GM23338 (cell line): ENCODE measurements at regions not wholly inside any gene's neighbourhood (a gene's known extent, or its start where the extent isn't known, plus 50 kb on each side); places are given as distances from the start of the nearest gene placed in this dataset.

Experiments used
- ATAC-seq: fragments of 200-7000 bp; cut with Tn5 transposase; 3 replicates; pipeline ENCODE4 v1.9.1; 2020
- DNase-seq: peaks from one replicate; pipeline ENCODE4 v3.0.0-alpha.2; 2015; ENCODE audit warnings: low spot score
- H2AFZ ChIP-seq: fragments of 200-600 bp; sonication (generic); 2 replicates; pipeline ENCODE4 v1.8.0; 2016; ENCODE audit warnings: antibody characterized with exemption, mild to moderate bottlenecking, moderate library complexity
- H3F3A ChIP-seq: fragments of 200-600 bp; sonication (generic); replicated peaks from 2 replicates; pipeline ENCODE4 v1.8.0; 2017; ENCODE audit warnings: antibody characterized with exemption, mixed run types, low read depth
- H3K27ac ChIP-seq: fragments of 200-600 bp; sonication (generic); 2 replicates; pipeline ENCODE4 v1.6.1; 2016; ENCODE audit warnings: low read depth
- H3K27me3 ChIP-seq: fragments of 200-600 bp; sonication (generic); 2 replicates; pipeline ENCODE4 v1.8.0; 2016; ENCODE audit warnings: mild to moderate bottlenecking, mixed run types, moderate library complexity; ENCODE audit not compliant: insufficient read depth
- H3K36me3 ChIP-seq: fragments of 200-600 bp; sonication (generic); 2 replicates; pipeline ENCODE4 v1.8.0; 2016; ENCODE audit warnings: mild to moderate bottlenecking; ENCODE audit not compliant: insufficient read depth
- H3K4me1 ChIP-seq: fragments of 200-600 bp; sonication (generic); 2 replicates; pipeline ENCODE4 v1.8.0; 2016; ENCODE audit warnings: mild to moderate bottlenecking, moderate library complexity; ENCODE audit not compliant: insufficient read depth
- H3K4me2 ChIP-seq: fragments of 200-600 bp; sonication (generic); 2 replicates; pipeline ENCODE4 v1.7.1; 2017; ENCODE audit warnings: mixed run types
- H3K4me3 ChIP-seq: fragments of 200-600 bp; sonication (generic); 2 replicates; pipeline ENCODE4 v1.6.1; 2016; ENCODE audit warnings: mixed run types
- H3K79me2 ChIP-seq: fragments of 200-600 bp; sonication (generic); replicated peaks from 2 replicates; pipeline ENCODE4 v1.8.0; 2017; ENCODE audit warnings: mild to moderate bottlenecking; ENCODE audit not compliant: insufficient read depth
- H3K9me2 ChIP-seq: fragments of 200-600 bp; sonication (generic); 2 replicates; pipeline ENCODE4 v1.8.0; 2017; ENCODE audit not compliant: insufficient read depth
- H4K20me1 ChIP-seq: fragments of 200-600 bp; sonication (generic); replicated peaks from 2 replicates; pipeline ENCODE4 v1.8.0; 2017; ENCODE audit warnings: mild to moderate bottlenecking; ENCODE audit not compliant: insufficient read depth
- H3K27ac Mint-ChIP-seq: 2 replicates; pipeline ENCODE4 v1.8.0; 2020; ENCODE audit warnings: inconsistent platforms, mild to moderate bottlenecking, moderate library complexity, mixed read lengths
- H3K27me3 Mint-ChIP-seq: 3 replicates; pipeline ENCODE4 v1.8.0; 2022; ENCODE audit warnings: low read depth, mild to moderate bottlenecking, moderate library complexity, mixed read lengths, inconsistent platforms; ENCODE audit not compliant: insufficient read depth, poor library complexity
- H3K36me3 Mint-ChIP-seq: 3 replicates; pipeline ENCODE4 v1.8.0; 2021; ENCODE audit warnings: low read depth, mild to moderate bottlenecking, inconsistent platforms, moderate library complexity, mixed read lengths
- H3K4me1 Mint-ChIP-seq: 3 replicates; pipeline ENCODE4 v1.8.0; 2020; ENCODE audit warnings: mild to moderate bottlenecking, inconsistent platforms, mixed read lengths
- H3K4me3 Mint-ChIP-seq: 3 replicates; pipeline ENCODE4 v1.8.0; 2021; ENCODE audit warnings: moderate library complexity, mild to moderate bottlenecking, inconsistent platforms, mixed read lengths
- H3K9me3 Mint-ChIP-seq: 3 replicates; pipeline ENCODE4 v1.8.0; 2020; ENCODE audit warnings: moderate library complexity, mild to moderate bottlenecking, inconsistent platforms, mixed read lengths
- EZH2phosphoT487 ChIP-seq: fragments of 200-600 bp; sonication (generic); IDR thresholded peaks from one replicate; pipeline ENCODE4 v1.8.1; 2018; ENCODE audit warnings: antibody characterized with exemption; ENCODE audit not compliant: unreplicated experiment
- NANOG ChIP-seq: IDR thresholded peaks from 2 replicates; pipeline ENCODE4 v1.6.1; 2016; ENCODE audit warnings: antibody characterized with exemption, borderline replicate concordance
- ZNF114 ChIP-seq: fragments of 250-450 bp; sonication (Bioruptor Pico); IDR thresholded peaks from 2 replicates; pipeline ENCODE4 v1.5.0; 2020; ENCODE audit warnings: mild to moderate bottlenecking, moderate library complexity
- ZNF331 ChIP-seq: fragments of 250-450 bp; sonication (Bioruptor Pico); IDR thresholded peaks from 2 replicates; pipeline ENCODE4 v1.5.0; 2020; ENCODE audit warnings: low read depth, mild to moderate bottlenecking, moderate library complexity
- TF ChIP-seq, protein P1 (sequence below): IDR thresholded peaks from 2 replicates; pipeline ENCODE4 v1.6.1; 2016; ENCODE audit warnings: antibody characterized with exemption
- TF ChIP-seq, protein P2 (sequence below), 2 experiments: fragments of 200-600 bp in 1 of 2; sonication (generic) in 1 of 2; conservative IDR thresholded peaks; 2 replicates each; pipeline versions ENCODE4 v1.5.1 to v1.6.1; 2016 to 2017; ENCODE audit warnings: antibody characterized with exemption in 2 of 2, low read depth in 2 of 2, mild to moderate bottlenecking in 2 of 2, moderate library complexity in 1 of 2
- TF ChIP-seq, protein P3 (sequence below): IDR thresholded peaks from one replicate; pipeline ENCODE4 v1.6.1; 2018; ENCODE audit warnings: antibody characterized with exemption; ENCODE audit not compliant: unreplicated experiment
- TF ChIP-seq, protein P4 (sequence below): fragments of 250-450 bp; sonication (Bioruptor Pico); IDR thresholded peaks from 2 replicates; pipeline ENCODE4 v1.5.0; 2020; ENCODE audit warnings: mild to moderate bottlenecking, moderate library complexity

DNA sequence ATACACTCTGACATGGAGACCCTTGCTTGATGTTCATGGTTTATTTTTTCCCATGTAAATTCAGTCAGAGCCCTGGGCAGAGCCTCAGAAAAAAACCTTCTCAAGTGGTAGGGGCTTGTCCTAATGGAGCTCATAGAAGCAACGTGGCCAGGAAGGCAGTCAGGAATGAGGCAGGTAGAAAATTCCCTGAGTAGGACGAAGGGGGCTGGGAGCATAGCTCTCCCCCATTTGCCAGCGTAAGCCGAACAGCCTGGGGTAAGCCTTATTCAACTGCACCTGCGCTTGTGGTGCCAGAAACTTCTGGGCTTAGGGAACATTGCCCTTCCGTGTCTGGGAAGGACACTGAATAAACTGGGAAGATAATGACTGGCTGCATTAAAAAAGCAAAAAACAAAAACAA, 238.5 kb upstream of the ROPN1 start:
- Histone ChIP-seq H3K27ac (no peak overlapping the region), H3F3A (no peaks in the 10 kb centered on the region), H3K4me2 (no peak overlapping the region), H3K27me3 (no peaks in the 10 kb centered on the region), H3K9me2 (peaks cover 18% of the 10 kb centered on the region), H4K20me1 (no peaks in the 10 kb centered on the region), H3K4me1 (peaks cover 9% of the 10 kb centered on the region; the same call in 1 of the 2 replicates), H3K4me3 (no peak overlapping the region), H2AFZ (0 out of 2 replicates have a peak overlapping the region, but pooled peaks have one; percentile 32), H3K79me2 (no peaks in the 10 kb centered on the region), H3K36me3 (no peaks in the 10 kb centered on the region)
- H3K4me3 Mint-ChIP-seq: no peak overlapping the region
- DNase-seq: peak; percentile 2
- ATAC-seq: peak; percentile 70
- TF ChIP-seq, protein P1, sequence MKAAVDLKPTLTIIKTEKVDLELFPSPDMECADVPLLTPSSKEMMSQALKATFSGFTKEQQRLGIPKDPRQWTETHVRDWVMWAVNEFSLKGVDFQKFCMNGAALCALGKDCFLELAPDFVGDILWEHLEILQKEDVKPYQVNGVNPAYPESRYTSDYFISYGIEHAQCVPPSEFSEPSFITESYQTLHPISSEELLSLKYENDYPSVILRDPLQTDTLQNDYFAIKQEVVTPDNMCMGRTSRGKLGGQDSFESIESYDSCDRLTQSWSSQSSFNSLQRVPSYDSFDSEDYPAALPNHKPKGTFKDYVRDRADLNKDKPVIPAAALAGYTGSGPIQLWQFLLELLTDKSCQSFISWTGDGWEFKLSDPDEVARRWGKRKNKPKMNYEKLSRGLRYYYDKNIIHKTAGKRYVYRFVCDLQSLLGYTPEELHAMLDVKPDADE: no peak
- TF ChIP-seq, protein P2, sequence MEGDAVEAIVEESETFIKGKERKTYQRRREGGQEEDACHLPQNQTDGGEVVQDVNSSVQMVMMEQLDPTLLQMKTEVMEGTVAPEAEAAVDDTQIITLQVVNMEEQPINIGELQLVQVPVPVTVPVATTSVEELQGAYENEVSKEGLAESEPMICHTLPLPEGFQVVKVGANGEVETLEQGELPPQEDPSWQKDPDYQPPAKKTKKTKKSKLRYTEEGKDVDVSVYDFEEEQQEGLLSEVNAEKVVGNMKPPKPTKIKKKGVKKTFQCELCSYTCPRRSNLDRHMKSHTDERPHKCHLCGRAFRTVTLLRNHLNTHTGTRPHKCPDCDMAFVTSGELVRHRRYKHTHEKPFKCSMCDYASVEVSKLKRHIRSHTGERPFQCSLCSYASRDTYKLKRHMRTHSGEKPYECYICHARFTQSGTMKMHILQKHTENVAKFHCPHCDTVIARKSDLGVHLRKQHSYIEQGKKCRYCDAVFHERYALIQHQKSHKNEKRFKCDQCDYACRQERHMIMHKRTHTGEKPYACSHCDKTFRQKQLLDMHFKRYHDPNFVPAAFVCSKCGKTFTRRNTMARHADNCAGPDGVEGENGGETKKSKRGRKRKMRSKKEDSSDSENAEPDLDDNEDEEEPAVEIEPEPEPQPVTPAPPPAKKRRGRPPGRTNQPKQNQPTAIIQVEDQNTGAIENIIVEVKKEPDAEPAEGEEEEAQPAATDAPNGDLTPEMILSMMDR (conservative IDR thresholded peaks at IDR 0.05; ENCODE audit: low read depth in 2 of 2): no peak
- TF ChIP-seq ZNF331 (no peak), NANOG (no peak), EZH2phosphoT487 (no peak)
- TF ChIP-seq, protein P3, sequence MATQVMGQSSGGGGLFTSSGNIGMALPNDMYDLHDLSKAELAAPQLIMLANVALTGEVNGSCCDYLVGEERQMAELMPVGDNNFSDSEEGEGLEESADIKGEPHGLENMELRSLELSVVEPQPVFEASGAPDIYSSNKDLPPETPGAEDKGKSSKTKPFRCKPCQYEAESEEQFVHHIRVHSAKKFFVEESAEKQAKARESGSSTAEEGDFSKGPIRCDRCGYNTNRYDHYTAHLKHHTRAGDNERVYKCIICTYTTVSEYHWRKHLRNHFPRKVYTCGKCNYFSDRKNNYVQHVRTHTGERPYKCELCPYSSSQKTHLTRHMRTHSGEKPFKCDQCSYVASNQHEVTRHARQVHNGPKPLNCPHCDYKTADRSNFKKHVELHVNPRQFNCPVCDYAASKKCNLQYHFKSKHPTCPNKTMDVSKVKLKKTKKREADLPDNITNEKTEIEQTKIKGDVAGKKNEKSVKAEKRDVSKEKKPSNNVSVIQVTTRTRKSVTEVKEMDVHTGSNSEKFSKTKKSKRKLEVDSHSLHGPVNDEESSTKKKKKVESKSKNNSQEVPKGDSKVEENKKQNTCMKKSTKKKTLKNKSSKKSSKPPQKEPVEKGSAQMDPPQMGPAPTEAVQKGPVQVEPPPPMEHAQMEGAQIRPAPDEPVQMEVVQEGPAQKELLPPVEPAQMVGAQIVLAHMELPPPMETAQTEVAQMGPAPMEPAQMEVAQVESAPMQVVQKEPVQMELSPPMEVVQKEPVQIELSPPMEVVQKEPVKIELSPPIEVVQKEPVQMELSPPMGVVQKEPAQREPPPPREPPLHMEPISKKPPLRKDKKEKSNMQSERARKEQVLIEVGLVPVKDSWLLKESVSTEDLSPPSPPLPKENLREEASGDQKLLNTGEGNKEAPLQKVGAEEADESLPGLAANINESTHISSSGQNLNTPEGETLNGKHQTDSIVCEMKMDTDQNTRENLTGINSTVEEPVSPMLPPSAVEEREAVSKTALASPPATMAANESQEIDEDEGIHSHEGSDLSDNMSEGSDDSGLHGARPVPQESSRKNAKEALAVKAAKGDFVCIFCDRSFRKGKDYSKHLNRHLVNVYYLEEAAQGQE: no peak
- peaks cover 7% of the 10 kb centered on the region; the same call in 2 of the 3 replicates for H3K9me3 Mint-ChIP-seq
- H3K4me1 Mint-ChIP-seq: peaks cover 14% of the 10 kb centered on the region
- no peaks in the 10 kb centered on the region for H3K36me3 Mint-ChIP-seq
- no peak overlapping the region for H3K27ac Mint-ChIP-seq
- H3K27me3 Mint-ChIP-seq: peaks cover 7% of the 10 kb centered on the region

DNA sequence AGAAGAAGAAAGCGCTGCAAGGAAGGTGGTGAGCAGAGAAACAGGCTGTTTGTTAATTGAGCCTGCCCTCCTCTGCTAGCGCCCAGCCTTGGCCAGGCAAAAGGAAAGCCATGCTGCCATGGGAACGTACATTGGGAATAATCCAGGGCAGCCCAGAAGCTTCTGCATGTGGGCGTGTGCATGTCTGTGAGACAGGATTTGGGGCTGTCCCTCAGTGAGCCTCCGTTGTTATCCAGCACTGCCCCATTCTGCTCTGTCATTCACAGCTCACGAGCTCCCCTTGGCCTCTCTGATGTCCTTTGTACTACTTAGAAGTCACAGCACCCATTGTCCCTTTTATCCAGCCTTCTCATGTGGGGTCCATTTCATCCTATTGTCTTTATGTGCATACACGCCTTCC, 239.1 kb upstream of the ROPN1 start:
- Histone ChIP-seq H2AFZ (no peak overlapping the region), H3K4me3 (no peak overlapping the region), H3K4me1 (peaks cover 9% of the 10 kb centered on the region; the same call in 1 of the 2 replicates), H3K79me2 (no peaks in the 10 kb centered on the region), H3F3A (no peaks in the 10 kb centered on the region), H4K20me1 (no peaks in the 10 kb centered on the region), H3K27me3 (no peaks in the 10 kb centered on the region), H3K36me3 (no peaks in the 10 kb centered on the region), H3K9me2 (peaks cover 18% of the 10 kb centered on the region), H3K27ac (no peak overlapping the region), H3K4me2 (no peak overlapping the region)
- Mint-ChIP-seq H3K4me1 (peaks cover 14% of the 10 kb centered on the region), H3K27ac (no peak overlapping the region), H3K27me3 (peaks cover 7% of the 10 kb centered on the region), H3K36me3 (no peaks in the 10 kb centered on the region), H3K4me3 (no peak overlapping the region), H3K9me3 (peaks cover 7% of the 10 kb centered on the region; the same call in 2 of the 3 replicates)
- TF ChIP-seq ZNF114 (no peak), EZH2phosphoT487 (no peak)
- TF ChIP-seq, protein P4, sequence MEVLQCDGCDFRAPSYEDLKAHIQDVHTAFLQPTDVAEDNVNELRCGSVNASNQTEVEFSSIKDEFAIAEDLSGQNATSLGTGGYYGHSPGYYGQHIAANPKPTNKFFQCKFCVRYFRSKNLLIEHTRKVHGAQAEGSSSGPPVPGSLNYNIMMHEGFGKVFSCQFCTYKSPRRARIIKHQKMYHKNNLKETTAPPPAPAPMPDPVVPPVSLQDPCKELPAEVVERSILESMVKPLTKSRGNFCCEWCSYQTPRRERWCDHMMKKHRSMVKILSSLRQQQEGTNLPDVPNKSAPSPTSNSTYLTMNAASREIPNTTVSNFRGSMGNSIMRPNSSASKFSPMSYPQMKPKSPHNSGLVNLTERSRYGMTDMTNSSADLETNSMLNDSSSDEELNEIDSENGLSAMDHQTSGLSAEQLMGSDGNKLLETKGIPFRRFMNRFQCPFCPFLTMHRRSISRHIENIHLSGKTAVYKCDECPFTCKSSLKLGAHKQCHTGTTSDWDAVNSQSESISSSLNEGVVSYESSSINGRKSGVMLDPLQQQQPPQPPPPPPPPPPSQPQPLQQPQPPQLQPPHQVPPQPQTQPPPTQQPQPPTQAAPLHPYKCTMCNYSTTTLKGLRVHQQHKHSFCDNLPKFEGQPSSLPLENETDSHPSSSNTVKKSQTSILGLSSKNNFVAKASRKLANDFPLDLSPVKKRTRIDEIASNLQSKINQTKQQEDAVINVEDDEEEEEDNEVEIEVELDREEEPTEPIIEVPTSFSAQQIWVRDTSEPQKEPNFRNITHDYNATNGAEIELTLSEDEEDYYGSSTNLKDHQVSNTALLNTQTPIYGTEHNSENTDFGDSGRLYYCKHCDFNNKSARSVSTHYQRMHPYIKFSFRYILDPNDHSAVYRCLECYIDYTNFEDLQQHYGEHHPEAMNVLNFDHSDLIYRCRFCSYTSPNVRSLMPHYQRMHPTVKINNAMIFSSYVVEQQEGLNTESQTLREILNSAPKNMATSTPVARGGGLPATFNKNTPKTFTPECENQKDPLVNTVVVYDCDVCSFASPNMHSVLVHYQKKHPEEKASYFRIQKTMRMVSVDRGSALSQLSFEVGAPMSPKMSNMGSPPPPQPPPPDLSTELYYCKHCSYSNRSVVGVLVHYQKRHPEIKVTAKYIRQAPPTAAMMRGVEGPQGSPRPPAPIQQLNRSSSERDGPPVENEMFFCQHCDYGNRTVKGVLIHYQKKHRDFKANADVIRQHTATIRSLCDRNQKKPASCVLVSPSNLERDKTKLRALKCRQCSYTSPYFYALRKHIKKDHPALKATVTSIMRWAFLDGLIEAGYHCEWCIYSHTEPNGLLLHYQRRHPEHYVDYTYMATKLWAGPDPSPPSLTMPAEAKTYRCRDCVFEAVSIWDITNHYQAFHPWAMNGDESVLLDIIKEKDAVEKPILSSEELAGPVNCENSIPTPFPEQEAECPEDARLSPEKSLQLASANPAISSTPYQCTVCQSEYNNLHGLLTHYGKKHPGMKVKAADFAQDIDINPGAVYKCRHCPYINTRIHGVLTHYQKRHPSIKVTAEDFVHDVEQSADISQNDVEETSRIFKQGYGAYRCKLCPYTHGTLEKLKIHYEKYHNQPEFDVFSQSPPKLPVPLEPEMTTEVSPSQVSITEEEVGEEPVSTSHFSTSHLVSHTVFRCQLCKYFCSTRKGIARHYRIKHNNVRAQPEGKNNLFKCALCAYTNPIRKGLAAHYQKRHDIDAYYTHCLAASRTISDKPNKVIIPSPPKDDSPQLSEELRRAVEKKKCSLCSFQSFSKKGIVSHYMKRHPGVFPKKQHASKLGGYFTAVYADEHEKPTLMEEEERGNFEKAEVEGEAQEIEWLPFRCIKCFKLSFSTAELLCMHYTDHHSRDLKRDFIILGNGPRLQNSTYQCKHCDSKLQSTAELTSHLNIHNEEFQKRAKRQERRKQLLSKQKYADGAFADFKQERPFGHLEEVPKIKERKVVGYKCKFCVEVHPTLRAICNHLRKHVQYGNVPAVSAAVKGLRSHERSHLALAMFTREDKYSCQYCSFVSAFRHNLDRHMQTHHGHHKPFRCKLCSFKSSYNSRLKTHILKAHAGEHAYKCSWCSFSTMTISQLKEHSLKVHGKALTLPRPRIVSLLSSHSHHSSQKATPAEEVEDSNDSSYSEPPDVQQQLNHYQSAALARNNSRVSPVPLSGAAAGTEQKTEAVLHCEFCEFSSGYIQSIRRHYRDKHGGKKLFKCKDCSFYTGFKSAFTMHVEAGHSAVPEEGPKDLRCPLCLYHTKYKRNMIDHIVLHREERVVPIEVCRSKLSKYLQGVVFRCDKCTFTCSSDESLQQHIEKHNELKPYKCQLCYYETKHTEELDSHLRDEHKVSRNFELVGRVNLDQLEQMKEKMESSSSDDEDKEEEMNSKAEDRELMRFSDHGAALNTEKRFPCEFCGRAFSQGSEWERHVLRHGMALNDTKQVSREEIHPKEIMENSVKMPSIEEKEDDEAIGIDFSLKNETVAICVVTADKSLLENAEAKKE (CRISPR knock-in tag): 0 out of 2 replicates have a peak, but pooled peaks have one; percentile 5
- DNase-seq (peak; percentile 16), ATAC-seq (peak; percentile 83)
